CD4-positive, alpha-beta T cell treated with Interleukin-6 for 4 hours (primary cell): ENCODE measurements at regions not wholly inside any gene's neighbourhood (a gene's known extent, or its start where the extent isn't known, plus 50 kb on each side); places are given as distances from the start of the nearest gene placed in this dataset.
"Not testable (repeated sequence)": the region's sequence is repeated elsewhere in the genome, so short reads cannot be mapped to it uniquely, and the experiment has no call there.

Experiments
- DNase-seq: peaks from one replicate; pipeline ENCODE4 v3.0.0-alpha.2; 2020; ENCODE audit warnings: mixed read lengths

GRCh38 chr6:115873901-115874300 lies 186.8 kb downstream of the FRK start:
- DNase-seq: no peak

DNA sequence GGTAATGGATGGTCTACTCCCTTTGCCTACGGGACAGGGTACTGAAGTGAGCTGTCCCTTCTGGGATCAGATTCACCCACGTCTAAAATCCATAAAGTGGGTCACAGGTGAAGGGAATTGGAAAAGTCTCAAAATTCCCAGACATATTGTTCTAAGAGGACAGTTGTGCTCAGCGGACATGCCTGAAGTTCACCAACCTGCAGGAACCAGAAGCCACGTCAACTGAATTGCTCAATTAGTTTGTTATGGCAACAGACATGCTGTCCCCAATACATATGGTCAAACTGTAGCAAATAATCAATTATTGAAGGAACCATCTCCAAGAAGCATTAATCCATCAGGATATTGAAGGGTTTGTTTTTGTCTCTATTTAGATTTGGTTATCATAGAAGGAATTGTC lies 190.2 kb downstream of the FRK start:
- no peak for DNase-seq

DNA sequence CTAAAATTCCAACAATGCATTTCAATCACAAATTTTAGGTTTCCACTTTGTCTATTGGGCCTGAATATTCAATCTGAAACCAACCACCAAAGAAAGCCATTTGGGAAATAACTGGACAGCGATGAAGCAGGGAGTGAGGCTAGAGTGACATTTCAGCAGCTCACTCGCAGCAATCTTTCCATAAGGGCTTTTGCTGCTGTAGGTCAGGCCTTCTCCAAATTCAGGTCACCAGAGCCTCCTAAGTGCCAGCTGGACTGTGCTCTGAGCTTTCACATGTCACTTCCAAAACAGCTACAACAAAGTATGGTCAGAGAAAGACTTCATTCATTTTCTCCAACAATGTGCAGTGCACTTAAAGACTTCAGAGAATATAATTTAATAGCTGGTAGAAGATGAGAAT lies 194.8 kb downstream of the FRK start:
- DNase-seq: no peak

DNA sequence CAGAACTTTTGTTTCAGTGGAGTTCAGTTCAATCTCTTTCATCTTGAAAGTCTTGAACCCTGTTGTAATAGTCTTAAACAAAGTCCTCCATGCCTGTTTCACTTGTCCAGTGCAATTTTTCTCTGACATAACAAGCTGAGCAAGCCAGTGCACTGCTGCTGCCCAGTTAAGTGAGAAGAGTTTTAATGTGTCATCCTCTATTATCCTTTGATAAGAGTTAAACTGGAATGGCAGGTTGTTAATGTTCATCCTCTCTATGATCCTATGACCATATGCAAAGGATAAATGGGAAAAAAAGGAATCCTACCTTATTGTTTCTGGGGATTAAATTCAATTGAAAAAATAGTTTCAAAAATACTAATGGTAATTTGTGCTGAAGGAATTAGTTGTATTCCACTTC lies 197.5 kb downstream of the FRK start:
- DNase-seq: no peak

- DNase-seq: not testable (repeated sequence)
Observed at GRCh38 chr6:115861658-115862057, 199.0 kb downstream of the FRK start.

- DNase-seq: not testable (repeated sequence)
Observed at GRCh38 chr6:115859577-115859976, 201.1 kb downstream of the FRK start.

DNA sequence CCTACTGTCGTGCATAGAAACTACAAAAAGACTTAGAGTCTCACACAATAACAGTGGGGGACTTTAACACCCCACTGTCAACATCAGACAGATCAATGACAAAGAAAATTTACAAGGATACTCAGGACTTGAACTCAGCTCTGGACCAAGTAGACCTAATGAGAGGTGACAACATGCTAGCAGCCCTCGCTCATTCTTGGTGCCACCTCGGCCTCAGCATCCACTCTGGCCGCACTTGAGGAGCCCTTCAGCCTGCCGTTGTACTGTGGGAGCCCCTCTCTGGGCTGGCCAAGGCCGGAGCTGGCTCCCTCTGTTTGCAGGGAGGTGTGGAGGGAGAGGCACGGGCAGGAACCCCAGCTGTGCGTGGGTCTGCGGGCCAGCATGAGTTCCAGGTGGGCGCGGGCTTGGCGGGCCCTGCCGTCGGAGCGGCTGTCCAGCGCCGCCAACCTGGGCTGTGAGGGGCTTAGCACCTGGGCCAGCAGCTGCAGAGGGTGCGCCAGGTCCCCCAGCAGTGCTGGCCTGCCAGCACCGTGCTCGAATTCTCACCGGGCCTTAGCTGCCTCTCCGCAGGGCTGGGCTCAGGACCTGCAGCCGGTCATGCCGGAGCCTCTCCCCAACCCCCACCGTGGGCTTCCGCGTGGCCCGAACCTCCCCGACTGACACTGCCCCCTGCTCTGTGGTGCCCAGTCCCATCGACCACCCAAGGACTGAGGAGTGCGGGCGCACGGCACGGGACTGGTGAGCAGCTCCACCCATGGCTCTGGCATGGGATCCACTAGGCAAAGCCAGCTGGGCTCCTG lies 205.6 kb downstream of the FRK start:
- no peak for DNase-seq

DNA sequence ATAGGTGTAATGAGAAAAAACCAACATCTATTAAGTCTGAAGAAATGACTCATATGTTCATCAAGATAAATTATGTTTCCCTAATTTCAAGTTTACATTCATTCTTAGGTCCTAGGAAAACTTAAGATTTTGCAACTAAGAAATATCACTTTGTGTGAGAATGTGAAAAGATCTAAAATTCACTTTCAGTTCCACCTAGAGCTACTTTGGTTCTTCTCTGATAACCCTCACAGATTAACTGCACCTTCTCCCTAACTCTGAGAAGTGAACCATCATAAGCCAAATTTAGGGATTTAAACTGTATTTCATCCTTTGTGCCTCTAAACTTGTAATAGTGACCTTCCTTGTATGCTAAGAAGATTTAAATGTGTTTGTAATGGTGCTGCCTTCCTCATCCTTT lies 213.0 kb downstream of the FRK start:
- no peak for DNase-seq

DNA sequence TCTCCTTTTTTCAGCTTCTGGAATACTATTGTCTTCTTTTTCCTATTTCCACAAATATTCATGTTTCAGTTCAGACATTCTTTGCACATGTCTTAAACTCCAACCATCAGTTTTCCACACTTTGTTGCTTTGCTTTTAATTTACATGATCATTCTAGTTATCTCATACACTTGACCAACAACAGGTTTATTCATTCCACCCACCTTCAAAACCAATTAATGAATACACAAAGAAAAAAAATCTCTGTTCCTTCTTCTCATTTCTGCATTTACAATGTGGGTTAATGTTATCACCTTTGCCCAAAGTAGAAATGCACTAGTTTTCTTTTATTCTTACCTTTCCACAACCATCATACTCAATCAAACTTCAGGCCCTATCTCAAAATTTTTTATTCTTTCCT lies 216.7 kb downstream of the FRK start:
- no peak for DNase-seq

DNA sequence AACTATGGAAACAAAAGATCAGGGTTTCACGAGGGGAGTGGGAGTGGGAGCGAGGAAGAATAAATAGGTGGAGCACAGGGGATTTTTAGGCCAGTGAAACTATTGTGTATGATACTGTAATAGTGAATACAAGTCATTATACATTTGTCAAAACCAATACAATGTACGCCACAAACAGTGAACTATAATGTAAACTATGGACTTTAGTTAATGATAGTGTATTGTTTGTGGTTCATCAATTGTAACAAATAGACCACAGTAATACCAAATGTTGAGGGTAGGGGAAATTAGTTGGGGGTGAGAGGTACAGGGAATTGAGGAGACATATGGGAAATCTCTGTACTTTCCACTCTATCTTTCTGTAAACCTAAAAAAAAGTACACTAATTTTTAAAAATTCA lies 218.4 kb downstream of the FRK start:
- DNase-seq: no peak

- no peak for DNase-seq
Observed at GRCh38 chr6:115839583-115840181, 221.0 kb downstream of the FRK start.

- DNase-seq: no peak
Observed at GRCh38 chr6:115838763-115839401, 221.8 kb downstream of the FRK start.

- DNase-seq: no peak
Observed at GRCh38 chr6:115838216-115838615, 222.5 kb downstream of the FRK start.

- DNase-seq: not testable (repeated sequence)
Observed at GRCh38 chr6:115836374-115836773, 224.3 kb downstream of the FRK start.

DNA sequence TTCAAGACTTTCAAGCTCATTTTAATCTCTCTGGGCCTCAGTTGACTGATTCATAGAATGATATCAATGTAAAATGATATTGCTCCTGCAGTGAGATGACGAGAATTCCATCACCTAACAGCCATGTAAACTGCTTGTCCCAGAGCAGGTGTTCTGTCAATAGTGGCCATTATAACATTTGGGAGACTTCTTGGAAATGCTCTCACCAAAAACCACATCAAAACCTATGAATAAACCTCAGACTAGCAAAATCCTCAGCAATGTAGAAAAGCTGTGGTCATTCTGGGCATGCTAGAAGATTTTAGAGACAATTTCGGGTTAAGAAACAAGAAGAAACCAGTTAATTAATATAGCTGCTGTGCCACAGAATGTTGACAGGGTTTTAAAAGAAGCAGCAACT lies 225.4 kb downstream of the FRK start:
- no peak for DNase-seq

DNA sequence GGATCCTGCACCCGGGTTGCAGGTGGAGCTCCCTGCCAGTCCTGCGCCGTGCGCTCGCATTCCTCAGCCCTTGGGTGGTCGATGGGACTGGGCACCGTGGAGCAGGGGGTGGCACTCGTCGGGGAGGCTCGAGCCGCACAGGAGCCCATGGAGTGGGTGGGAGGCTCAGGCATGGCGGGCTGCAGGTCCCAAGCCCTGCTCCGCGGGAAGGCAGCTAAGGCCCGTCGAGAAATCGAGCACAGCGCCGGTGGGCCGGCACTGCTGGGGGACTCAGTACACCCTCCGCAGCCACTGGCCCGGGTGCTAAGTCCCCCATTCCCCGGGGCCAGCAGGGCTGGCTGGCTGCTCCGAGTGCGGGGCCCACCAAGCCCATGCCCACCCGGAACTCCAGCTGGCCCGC lies 226.1 kb downstream of the FRK start:
- DNase-seq: not testable (repeated sequence)

DNA sequence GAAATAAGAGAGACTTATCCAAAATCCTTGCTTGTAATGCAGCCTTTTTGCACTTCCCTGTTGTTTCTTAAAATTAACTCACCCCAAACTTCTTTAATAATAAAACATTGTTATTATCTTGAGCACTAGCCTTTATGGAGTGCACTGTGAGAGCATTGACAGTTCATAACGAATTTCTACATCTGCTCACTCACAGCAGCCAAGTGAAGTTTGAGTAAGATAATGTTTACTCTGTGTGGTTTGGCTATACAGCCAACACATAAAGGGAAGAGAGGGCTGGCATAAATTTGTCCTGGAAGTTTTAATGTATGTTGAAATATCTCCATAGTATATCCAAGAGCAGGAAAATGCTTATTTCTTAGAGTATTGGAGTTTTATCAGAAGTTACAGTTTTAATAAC lies 227.9 kb downstream of the FRK start:
- no peak for DNase-seq

GRCh38 chr6:115832186-115832585 lies 228.5 kb downstream of the FRK start:
- no peak for DNase-seq

DNA sequence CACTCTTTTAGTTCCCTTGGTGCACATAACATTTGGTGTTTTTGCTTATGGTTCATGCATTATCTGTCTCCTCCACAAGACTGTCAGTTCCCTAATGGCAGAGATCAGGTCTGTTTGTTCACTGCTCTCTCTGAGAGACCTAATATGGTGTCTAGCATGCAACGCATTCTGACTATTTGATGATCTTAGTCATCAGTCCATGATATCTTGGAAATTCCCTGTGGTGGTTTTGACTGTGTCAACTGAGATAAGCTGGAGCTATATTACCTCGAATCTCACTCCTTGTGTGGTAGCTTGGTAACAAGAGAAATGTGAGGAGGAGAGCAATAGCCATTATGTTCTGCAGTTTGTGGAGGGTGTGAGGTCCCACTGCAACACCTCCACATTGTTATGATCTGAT lies 229.8 kb downstream of the FRK start:
- DNase-seq: no peak

GRCh38 chr6:115821798-115822197 lies 238.9 kb downstream of the FRK start:
- DNase-seq: no peak

DNA sequence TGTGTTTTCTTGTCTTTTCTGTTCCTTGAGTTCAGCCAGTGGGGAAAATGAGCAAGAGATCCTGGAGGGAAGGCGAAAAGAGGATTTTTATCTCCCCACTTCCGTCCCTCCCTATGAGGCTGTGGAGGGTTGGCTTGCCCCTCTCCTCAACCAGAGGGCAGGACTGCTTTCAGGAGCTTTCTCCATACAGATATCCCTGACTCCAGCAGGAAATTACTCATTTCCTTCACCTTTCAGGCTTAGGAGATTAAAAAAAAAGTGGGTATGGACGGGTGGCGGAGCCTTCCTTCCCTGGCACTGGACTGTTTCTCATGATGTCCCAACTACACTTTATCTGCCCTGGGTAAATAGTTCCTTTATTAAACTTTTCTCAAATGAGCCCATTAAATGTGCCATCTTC lies 241.2 kb downstream of the FRK start:
- no peak for DNase-seq

DNA sequence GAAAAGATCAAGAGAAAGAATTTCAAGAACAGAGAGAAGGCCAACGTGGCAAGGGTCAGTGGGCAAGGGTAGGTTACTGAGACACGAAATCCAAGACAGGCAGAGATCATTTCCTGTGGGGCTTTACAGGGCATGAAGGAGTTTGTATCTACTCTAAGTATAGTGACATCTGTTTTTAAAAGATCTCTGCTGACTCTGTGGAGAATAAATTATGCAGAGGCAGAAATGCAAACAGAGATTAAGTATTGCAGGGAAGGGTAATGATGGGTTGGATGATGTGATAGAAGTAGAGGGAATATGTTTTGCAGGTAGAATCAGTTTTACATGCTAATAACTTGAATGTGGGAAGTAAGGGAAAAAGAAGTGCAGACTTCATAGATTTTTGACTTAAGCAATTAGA lies 243.5 kb downstream of the FRK start:
- no peak for DNase-seq

DNA sequence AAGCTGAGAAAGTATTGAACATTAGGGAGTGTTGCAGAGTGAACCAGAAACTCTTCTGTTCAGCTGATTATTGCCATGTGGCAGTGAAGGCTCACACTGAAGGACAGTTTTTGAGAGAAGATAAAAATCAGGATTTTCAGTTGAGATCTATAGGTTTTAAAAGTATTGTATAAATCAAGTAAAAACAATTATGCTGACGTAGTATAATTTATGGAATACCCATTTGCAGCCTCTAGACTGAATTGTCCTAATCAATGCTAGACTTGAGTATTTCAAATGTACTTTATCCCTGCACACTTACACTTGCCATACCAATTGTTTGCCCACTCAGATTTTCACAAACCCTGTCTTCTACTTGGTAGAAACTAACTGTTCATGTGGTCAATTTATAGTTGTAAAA lies 245.8 kb downstream of the FRK start:
- DNase-seq: no peak

GRCh38 chr6:115811541-115811940 lies 249.2 kb downstream of the FRK start:
- no peak for DNase-seq
